ENCODE measurements at regions not wholly inside any gene's neighbourhood (a gene's known extent, or its start where the extent isn't known, plus 50 kb on each side); places are given as distances from the start of the nearest gene placed in this dataset.

GRCh38 chr9:34797367-34797766 lies 87.4 kb upstream of the CCL21 start:
- no peak for TF ChIP-seq CTCF (IDR thresholded peaks at IDR 0.05; ENCODE audit: insufficient read depth, low read depth, low read length, missing control alignments)
- H3K4me3 ChIP-seq (ENCODE audit: low read depth, low read length), result no peak overlapping the region

GRCh38 chr9:34796924-34797323 lies 87.0 kb upstream of the CCL21 start:
- TF ChIP-seq CTCF (IDR thresholded peaks at IDR 0.05; ENCODE audit: insufficient read depth, low read depth, low read length, missing control alignments), result no peak
- H3K4me3 ChIP-seq (ENCODE audit: low read depth, low read length), result no peak overlapping the region
- no peak for DNase-seq (ENCODE audit: low read depth)

More at GRCh38 chr9:34797367-34797766, 87.4 kb upstream of the CCL21 start:
- DNase-seq (ENCODE audit: low read depth), result no peak

- H3K4me3 ChIP-seq (ENCODE audit: low read depth, low read length), result no peak overlapping the region
- DNase-seq (ENCODE audit: low read depth), result peak; percentile 14
- TF ChIP-seq CTCF (IDR thresholded peaks at IDR 0.05; ENCODE audit: insufficient read depth, low read depth, low read length, missing control alignments), result no peak
Measured at GRCh38 chr9:34793428-34793827, 83.5 kb upstream of the CCL21 start.

GRCh38 chr9:34783951-34784487 lies 74.1 kb upstream of the CCL21 start:
- no peak overlapping the region for H3K4me3 ChIP-seq (ENCODE audit: low read depth, low read length)
- TF ChIP-seq CTCF (IDR thresholded peaks at IDR 0.05; ENCODE audit: insufficient read depth, low read depth, low read length, missing control alignments), result no peak
- peak; percentile 17 for DNase-seq (ENCODE audit: low read depth)

GRCh38 chr9:34782372-34782771 lies 72.4 kb upstream of the CCL21 start:
- no peak for TF ChIP-seq CTCF (IDR thresholded peaks at IDR 0.05; ENCODE audit: insufficient read depth, low read depth, low read length, missing control alignments)
- no peak for DNase-seq (ENCODE audit: low read depth)

GRCh38 chr9:34777666-34778065 lies 67.7 kb upstream of the CCL21 start:
- no peak for TF ChIP-seq CTCF (IDR thresholded peaks at IDR 0.05; ENCODE audit: insufficient read depth, low read depth, low read length, missing control alignments)
- no peak overlapping the region for H3K4me3 ChIP-seq (ENCODE audit: low read depth, low read length)
- DNase-seq (ENCODE audit: low read depth), result no peak

More at GRCh38 chr9:34782372-34782771, 72.4 kb upstream of the CCL21 start:
- no peak overlapping the region for H3K4me3 ChIP-seq (ENCODE audit: low read depth, low read length)

GRCh38 chr9:34773955-34774354 lies 64.0 kb upstream of the CCL21 start:
- DNase-seq (ENCODE audit: low read depth), result no peak
- no peak for TF ChIP-seq CTCF (IDR thresholded peaks at IDR 0.05; ENCODE audit: insufficient read depth, low read depth, low read length, missing control alignments)
- no peak overlapping the region for H3K4me3 ChIP-seq (ENCODE audit: low read depth, low read length)

Data from GM12865 (cell line).